ENCODE measurements at regions not wholly inside any gene's neighbourhood (a gene's known extent, or its start where the extent isn't known, plus 50 kb on each side); places are given as distances from the start of the nearest gene placed in this dataset.

DNA sequence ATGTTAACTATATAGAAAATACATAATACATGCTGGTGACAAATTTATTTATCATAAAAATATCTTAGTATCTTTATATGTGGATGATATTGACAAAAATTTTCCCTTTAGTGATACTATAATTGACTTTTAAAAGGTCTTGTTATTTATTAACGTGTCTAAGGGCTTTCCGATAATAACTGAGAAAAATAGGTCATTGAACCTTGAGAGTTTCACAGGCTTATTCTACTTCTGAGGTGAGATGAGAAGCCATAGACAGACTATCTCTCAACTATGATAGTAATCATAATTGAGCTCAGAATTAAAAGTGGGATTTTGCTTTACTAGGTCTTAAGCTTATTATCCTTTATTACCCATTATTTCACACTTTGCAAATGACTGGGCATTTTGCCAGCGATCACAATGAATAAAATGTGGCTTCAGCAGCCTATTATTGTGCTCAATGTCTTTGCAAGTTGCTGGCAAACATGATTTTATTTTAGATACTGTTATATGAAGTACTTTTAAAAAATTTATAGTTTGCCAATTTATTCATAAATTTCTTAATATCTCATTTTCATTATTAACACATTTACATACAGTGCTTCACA is 574.5 kb downstream of the ZWINT start:
- TF ChIP-seq, protein P1, sequence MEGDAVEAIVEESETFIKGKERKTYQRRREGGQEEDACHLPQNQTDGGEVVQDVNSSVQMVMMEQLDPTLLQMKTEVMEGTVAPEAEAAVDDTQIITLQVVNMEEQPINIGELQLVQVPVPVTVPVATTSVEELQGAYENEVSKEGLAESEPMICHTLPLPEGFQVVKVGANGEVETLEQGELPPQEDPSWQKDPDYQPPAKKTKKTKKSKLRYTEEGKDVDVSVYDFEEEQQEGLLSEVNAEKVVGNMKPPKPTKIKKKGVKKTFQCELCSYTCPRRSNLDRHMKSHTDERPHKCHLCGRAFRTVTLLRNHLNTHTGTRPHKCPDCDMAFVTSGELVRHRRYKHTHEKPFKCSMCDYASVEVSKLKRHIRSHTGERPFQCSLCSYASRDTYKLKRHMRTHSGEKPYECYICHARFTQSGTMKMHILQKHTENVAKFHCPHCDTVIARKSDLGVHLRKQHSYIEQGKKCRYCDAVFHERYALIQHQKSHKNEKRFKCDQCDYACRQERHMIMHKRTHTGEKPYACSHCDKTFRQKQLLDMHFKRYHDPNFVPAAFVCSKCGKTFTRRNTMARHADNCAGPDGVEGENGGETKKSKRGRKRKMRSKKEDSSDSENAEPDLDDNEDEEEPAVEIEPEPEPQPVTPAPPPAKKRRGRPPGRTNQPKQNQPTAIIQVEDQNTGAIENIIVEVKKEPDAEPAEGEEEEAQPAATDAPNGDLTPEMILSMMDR (IDR thresholded peaks at IDR 0.05; ENCODE audit: borderline replicate concordance, extremely low read depth, low read length, poor library complexity, severe bottlenecking): no peak
- no peak for TF ChIP-seq EZH2 (IDR thresholded peaks at IDR 0.05; ENCODE audit: borderline replicate concordance, low read depth, low read length, severe bottlenecking)

All from DND-41 (cell line).